ENCODE measurements at regions not wholly inside any gene's neighbourhood (a gene's known extent, or its start where the extent isn't known, plus 50 kb on each side); places are given as distances from the start of the nearest gene placed in this dataset.

- DNase-seq (ENCODE audit: low read depth in 4 of 4, low spot score in 3 of 4): no peak
Observed at GRCh38 chr6:168213121-168213524, 106.5 kb downstream of the DACT2 start.

DNA sequence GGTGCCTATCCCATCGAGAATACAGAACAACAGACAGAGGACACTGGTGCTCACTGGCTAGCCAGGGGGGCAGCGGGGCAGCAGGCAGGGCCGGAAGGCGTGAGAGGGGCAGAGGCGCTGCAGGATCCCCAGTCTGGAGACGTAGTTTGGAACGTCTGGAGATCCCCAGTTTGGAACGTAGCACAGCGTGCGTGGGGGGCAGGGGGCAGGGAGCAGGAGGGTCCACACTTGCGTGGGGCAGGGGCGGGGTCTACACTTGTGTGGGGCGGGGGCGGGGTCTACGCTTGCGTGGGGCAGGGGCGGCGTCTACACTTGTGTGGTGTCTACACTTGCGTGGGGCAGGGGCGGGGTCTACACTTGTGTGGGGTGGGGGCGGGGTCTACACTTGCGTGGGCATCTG lies 107.2 kb downstream of the DACT2 start:
- no peak for DNase-seq (ENCODE audit: low read depth in 4 of 4, low spot score in 3 of 4)

DNA sequence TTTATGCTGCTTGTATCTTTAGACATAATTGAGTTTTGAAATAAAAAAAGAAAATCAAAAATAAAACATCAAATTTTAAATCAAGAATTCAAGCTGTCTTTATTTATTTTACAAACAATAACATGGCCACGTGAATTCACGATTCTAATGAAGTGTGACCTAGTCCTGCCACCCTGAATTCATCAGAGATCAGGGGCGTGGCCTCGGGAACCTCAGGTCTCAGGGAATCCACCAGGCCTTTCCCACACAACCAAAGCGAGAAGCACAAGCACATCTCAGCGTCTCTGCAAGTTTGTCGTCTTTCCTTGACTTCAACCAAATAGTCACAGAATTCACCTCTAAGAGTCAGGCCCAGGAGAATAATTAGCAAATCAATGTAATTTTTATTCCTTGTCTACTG lies 107.9 kb downstream of the DACT2 start:
- DNase-seq (ENCODE audit: low read depth in 4 of 4, low spot score in 3 of 4): no peak

- DNase-seq (ENCODE audit: low read depth in 4 of 4, low spot score in 3 of 4): no peak
Observed at GRCh38 chr6:168210239-168211105, 109.1 kb downstream of the DACT2 start.

DNA sequence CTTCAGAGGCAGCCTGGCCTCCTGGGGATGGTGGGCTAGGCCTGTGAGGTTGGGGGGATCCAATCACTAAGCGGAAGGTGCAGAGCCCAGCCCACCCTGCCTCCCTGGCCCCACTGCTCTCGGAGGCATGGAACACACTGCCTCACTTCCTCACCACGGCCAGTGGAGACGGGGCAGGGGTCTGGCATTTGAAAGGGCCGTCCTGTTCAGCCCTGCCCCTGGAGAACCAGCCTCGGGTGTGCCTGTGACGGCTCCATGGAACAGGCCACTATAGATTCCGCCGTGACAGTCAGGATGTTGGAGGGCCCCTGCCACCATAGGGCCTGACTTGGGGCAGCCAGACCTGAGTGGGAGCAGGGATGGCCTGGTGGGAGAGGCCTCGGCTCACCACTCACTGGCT lies 110.2 kb downstream of the DACT2 start:
- DNase-seq (ENCODE audit: low read depth in 4 of 4, low spot score in 3 of 4): no peak

DNA sequence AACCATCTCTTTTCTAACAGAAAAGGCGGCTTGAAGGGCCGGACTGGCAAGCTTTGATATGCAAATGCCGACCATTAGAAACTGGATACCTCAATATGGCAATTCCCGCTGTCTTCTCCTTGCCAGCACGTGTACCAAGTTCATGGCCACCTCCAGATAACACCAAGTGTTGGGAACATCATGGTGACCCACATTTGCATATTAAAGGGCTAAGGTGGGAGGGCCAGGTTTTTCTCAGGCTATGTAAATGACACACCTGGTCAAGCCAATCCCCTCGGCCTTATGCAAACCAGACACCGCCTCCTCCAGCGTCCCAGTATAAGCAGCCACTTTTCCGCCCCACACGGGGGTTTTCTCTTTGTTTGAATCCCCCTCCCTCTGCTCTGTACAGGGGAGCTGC lies 110.7 kb downstream of the DACT2 start:
- no peak for DNase-seq (ENCODE audit: low read depth in 4 of 4, low spot score in 3 of 4)

DNA sequence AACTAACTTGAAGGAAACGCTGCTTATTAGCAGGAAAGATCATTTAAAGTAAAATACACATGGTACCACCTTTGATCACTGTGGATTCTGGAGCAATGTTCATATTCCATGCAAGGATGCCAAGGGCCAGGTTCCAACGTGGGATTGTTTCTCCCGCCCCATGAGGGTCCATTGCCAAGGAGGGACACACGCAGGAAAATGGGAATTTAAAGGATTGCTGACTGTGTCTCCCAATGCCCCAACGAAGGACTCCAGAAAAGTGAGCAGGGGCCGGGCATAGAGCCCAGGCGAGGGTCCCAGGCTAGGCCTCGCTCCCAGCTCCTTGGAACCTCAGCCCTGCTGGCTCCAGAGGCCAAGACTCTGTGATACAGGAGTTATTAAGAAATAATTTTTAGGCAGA lies 111.2 kb downstream of the DACT2 start:
- no peak for DNase-seq (ENCODE audit: low read depth in 4 of 4, low spot score in 3 of 4)

DNA sequence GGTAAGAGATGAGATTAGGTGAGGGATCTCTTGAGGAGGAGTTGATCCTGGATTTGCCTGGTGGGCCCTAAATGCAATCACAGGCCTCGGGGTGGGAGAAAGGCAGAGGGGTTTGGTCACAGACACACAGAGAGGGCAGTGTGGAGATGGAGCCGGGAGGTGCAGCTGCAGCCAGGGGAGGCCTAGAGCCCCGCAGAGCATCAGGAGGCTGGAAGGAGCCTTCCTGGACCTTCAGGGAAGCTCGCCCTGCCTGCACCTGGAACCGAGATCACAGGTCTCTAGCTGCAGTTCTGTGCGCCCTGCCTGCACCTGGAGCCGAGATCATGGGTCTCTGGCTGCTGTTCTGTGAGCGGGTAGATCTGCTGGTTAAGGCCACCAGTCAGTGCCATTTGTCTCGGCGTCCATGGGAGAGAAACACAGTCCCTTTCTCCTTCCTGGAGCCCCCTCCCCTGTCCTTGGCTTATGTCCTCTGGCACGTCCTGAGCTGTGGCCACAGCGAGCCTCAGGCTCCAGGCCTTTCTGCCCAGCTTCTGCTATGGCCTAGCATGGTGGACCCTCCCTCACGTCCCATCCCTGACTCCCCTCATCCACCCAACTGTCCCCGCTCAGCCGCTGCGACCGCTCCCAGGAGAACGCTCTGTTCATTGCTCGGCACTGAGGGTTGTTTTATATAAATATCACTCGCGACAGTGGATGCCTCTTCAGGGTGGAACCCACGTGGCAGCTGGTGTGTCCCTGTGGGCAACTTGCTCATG lies 112.0 kb downstream of the DACT2 start:
- no peak for DNase-seq (ENCODE audit: low read depth in 4 of 4, low spot score in 3 of 4)

DNA sequence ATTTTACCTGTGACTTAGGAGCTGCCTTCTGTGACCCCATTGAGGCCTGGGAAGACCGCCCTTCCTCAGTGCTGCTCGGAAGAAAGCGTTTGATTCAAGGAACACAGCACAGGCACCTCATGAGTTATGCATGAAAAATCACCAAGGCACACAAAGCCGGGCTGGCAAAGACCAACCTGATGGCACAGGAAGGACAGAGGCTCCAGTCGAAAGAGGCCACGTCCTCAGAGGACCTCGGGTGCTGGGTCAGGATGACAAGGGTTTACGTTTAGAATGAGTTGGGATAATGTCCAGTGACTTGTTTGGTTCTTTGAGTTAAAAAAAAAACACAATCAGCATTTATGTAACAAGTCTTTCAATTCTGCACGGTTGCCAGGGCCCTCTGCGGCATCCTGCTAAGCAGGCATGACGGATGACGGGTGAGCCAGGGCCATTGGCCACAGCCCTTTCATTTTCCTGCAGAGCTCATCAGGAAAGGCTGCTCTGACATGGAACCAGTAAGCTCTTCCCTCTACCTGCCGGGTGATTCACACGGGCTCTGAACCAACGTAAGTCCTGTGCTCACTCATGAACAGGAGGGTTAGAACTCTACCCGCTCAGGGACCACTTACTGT lies 112.8 kb downstream of the DACT2 start:
- no peak for DNase-seq (ENCODE audit: low read depth in 4 of 4, low spot score in 3 of 4)

DNA sequence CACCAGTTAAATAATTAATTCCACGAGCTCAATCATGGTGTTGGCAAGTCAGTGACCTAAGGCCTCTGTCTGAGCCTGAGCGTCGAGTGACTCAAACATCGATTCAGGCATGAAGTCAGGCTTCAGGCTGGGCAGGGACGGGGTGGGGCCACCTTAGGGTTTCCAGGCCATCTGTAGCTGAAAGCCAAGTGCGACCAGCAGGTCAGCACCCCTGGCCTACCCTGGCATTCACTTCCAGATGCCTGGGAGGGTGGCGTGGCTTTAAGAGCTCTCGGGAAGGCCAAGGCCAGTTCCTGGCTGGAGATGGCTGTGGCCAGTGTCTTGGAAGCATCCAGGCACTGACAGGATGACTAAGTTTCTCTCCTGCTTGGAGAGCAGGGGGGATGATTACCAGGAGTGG lies 113.4 kb downstream of the DACT2 start:
- no peak for DNase-seq (ENCODE audit: low read depth in 4 of 4, low spot score in 3 of 4)

GRCh38 chr6:168201799-168202198 lies 117.8 kb downstream of the DACT2 start:
- DNase-seq (ENCODE audit: low read depth in 4 of 4, low spot score in 3 of 4): no peak

GRCh38 chr6:168201383-168201782 lies 118.2 kb downstream of the DACT2 start:
- DNase-seq (ENCODE audit: low read depth in 4 of 4, low spot score in 3 of 4): no peak

DNA sequence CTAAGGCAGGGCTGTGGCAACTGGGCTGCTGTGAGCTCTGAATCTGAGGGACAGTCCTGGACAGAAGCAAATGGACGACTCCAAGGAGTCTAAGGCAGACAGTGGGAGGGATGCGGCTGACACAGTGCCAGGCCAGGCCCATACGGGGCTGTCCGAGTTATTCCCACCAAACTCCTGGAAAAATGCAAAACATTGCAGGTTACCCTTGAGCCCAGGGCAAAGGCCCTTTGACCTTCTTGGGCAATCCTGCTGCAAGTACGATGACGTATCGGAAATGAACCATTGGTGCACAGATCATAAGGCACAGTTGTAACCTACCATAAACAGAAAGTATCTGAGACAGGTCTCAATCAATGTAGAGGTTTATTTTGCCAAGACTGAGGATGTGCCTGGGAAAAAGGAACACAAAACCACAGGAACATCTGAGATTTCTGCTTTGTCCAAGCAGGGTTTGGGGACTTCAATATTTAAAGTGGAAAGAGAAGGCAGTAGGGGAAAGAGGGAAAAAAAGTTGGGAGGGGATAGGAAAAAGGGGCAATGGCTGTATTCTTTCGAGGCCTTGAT lies 118.9 kb downstream of the DACT2 start:
- no peak for DNase-seq (ENCODE audit: low read depth in 4 of 4, low spot score in 3 of 4)

GRCh38 chr6:168198302-168199180 lies 119.5 kb upstream of the FRMD1 start:
- DNase-seq (ENCODE audit: low read depth in 4 of 4, low spot score in 3 of 4): no peak

- DNase-seq (ENCODE audit: low read depth in 4 of 4, low spot score in 3 of 4): no peak
Observed at GRCh38 chr6:168197636-168198301, 118.8 kb upstream of the FRMD1 start.

GRCh38 chr6:168196881-168197635 lies 118.0 kb upstream of the FRMD1 start:
- no peak for DNase-seq (ENCODE audit: low read depth in 4 of 4, low spot score in 3 of 4)

- no peak for DNase-seq (ENCODE audit: low read depth in 4 of 4, low spot score in 3 of 4)
Observed at GRCh38 chr6:168196385-168196860, 117.4 kb upstream of the FRMD1 start.

GRCh38 chr6:168195712-168196111 lies 116.7 kb upstream of the FRMD1 start:
- DNase-seq (ENCODE audit: low read depth in 4 of 4, low spot score in 3 of 4): no peak

All from left renal pelvis (tissue), 4 donors.